ENCODE measurements at regions not wholly inside any gene's neighbourhood (a gene's known extent, or its start where the extent isn't known, plus 50 kb on each side); places are given as distances from the start of the nearest gene placed in this dataset.
A peak's percentile ranks its signal among the peaks of the same experiment; 100 is the strongest.
"Not testable (repeated sequence)": the region's sequence is repeated elsewhere in the genome, so short reads cannot be mapped to it uniquely, and the experiment has no call there.

DNA sequence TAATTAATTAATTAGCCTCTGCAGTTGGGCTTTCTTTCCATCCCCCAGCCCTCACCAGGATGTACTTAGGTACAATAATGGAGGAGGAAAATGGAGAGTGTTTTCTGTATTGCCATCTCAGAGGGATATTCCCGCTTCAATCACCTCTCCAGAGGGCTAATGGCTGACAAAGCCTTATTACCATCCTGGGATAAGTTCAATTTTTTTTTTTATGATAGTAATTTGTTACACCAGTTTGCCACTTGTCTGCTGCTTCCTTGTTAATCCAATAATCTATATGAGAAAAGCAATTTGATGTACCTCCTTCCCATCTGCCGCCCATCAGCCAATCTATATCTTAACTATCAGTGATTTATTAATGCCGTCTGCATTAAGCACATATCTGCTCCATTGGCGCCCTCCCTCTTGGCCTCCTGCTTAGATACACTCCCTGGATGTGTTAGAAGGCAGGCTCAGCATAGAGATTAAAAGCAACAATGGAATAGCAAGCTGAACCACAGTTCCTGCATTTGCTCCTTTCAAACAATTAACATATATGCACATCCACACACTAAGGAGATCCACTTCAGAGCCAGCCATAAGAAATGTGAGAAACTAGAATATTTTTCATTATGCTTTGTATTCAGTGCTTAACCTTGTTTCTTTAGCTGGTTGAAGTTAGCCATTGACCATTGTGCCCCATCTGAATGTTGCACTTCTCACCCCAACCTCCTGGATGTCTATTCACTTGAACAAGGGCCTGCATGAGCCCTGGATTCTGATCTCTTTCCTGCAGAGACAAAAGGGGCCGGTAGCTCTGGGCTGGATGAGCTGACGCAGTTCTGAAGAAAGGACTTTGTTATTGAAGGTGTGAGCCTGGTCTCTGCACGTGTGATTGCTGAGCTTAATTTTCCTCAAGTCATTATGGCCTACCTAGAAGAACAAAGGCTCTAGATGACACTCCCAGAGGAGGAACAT, 237.3 kb upstream of the GAP43 start:
- no peak for DNase-seq (ENCODE audit: low read depth)

GRCh38 chr3:115388166-115388565, 235.1 kb upstream of the GAP43 start:
- DNase-seq (ENCODE audit: low read depth), result peak; percentile 79

GRCh38 chr3:115388811-115389210, 234.5 kb upstream of the GAP43 start:
- DNase-seq (ENCODE audit: low read depth), result peak; percentile 73

- no peak for DNase-seq (ENCODE audit: low read depth)
Measured at GRCh38 chr3:115396801-115397200, 226.5 kb upstream of the GAP43 start.

DNA sequence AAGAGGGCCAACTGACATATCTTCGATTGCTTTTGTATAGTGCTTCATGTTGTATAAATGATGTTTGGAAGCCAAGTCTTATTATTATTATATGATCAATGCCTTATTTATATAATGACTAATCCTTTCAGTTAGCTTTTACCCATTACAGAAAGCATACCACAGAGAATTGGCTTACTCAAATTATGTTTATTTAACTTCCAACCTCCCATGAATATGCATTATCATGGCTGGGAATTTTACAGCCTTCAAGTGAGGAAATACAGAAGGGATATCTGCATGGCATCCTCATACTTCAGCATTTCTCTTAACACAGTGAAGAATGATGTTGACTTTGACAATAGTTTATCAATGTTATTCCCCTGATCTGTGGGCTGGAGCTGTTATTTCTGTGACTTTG, 225.9 kb upstream of the GAP43 start:
- no peak for DNase-seq (ENCODE audit: low read depth)

- DNase-seq (ENCODE audit: low read depth), result no peak
Measured at GRCh38 chr3:115398506-115398905, 224.8 kb upstream of the GAP43 start.

DNA sequence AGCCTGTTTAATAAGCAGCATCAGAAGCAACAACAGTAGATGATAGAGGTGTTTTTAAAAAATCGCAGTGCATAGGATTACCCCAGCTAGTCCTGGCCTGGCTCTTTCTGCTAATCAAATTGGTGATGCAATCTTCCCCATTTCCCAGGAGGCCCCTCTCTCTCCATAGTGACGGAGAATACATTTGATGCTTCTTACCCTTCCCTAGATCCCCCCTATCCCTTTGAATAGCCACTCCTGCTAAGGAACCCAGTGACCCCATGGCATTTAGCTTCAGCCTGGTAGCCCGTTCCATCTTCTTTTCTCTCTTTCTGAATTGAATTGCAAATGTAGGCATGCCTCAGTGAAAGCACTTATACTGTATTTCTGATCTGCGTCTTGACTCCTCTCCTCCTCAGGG, 223.6 kb upstream of the GAP43 start:
- no peak for DNase-seq (ENCODE audit: low read depth)

- DNase-seq (ENCODE audit: low read depth), result peak; percentile 53
Measured at GRCh38 chr3:115401298-115401697, 222.0 kb upstream of the GAP43 start.

DNA sequence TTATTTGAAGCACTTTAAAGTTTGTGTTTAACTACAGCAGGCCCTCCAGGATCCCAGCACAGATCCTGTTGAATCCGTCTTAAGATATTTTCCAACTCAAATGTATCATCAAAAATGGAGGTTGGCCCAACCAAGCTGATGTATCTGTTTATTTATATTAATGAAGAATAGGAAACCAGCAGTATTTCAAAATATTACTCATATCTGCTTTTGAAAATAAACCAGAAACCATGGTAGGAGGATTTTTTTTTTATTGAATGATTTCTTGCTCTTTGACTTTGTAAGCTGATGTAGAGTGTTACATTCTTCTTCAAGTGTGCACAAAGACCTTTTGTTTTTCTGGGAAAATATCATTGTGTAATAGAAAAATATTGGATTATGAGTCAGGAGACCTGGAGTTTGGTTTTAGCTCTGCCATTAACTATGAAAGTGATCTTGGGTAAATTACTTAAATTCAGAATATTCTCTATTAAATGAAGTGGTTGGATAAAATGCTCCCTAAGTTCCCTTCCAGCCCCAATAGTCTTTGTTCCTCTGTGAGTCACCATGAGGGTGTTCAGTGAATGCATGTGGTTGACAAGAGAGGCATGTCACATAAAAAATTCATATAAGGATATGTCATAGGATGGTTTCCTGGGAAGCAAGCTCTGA, 221.3 kb upstream of the GAP43 start:
- peak; percentile 60 for DNase-seq (ENCODE audit: low read depth)

GRCh38 chr3:115402651-115403050, 220.7 kb upstream of the GAP43 start:
- no peak for DNase-seq (ENCODE audit: low read depth)

GRCh38 chr3:115403786-115404185, 219.5 kb upstream of the GAP43 start:
- DNase-seq (ENCODE audit: low read depth), result no peak

GRCh38 chr3:115409596-115409995, 213.7 kb upstream of the GAP43 start:
- DNase-seq (ENCODE audit: low read depth), result no peak

- not testable (repeated sequence) for DNase-seq (ENCODE audit: low read depth)
Measured at GRCh38 chr3:115414610-115415009, 208.7 kb upstream of the GAP43 start.

GRCh38 chr3:115415246-115415996, 207.9 kb upstream of the GAP43 start:
- no peak for DNase-seq (ENCODE audit: low read depth)

DNA sequence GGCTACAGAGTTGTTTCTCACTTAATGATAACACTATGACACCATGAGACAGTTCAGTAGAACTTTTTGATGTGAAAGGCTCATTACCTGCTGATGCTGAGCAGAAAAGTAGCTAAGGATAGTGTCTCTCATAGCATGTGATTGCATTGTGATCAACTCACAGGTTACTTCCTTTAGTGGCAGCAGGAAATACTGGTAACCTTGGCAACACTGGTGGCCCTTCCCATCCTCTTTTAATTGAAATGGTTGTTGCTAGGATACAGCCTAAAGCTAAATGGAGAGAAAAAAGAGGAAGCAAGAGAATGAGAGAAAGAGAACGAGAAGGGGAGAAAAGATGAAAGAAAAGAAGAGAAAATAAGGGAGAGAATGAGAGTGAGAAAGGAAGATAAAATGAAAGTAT, 204.7 kb upstream of the GAP43 start:
- DNase-seq (ENCODE audit: low read depth), result no peak

DNA sequence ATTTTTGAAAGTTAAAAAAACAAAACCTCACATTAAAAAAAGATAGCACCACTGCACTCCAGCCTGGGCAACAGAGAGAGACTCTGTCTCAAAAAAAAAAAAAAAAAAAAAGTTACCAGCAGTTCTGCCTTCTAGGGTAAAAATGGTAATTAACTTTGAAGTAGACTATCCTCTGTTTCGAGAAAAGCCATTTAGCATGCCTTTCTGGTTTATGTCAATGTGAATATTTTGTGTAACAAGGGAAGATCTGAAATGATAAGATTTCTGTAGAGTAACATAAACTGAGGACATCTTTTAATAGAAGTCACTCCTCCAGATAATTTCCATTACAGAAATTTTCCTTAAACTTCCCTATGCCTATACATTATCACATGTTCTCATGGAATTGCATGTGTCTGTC, 203.2 kb upstream of the GAP43 start:
- DNase-seq (ENCODE audit: low read depth), result no peak

- DNase-seq (ENCODE audit: low read depth), result no peak
Measured at GRCh38 chr3:115423170-115423569, 200.1 kb upstream of the GAP43 start.

DNA sequence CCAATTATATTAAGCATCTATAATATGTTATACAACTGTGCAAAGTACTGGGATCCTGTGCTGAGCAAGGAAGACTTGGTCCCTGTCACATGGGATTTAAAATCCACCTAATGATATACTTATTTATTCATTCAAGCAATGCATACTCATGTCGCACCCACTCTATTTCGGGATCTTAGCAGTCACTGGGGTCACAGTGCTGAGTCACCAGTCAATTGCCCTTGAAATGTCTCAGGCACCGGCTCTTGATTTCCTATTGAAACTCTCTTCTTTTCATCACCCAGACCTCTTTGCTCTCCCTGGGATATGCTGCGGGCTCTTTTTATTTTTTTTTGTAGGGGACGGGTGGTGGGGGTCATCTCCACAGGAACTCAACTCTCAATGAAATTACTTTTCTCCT, 194.5 kb upstream of the GAP43 start:
- peak; percentile 52 for DNase-seq (ENCODE audit: low read depth)

DNA sequence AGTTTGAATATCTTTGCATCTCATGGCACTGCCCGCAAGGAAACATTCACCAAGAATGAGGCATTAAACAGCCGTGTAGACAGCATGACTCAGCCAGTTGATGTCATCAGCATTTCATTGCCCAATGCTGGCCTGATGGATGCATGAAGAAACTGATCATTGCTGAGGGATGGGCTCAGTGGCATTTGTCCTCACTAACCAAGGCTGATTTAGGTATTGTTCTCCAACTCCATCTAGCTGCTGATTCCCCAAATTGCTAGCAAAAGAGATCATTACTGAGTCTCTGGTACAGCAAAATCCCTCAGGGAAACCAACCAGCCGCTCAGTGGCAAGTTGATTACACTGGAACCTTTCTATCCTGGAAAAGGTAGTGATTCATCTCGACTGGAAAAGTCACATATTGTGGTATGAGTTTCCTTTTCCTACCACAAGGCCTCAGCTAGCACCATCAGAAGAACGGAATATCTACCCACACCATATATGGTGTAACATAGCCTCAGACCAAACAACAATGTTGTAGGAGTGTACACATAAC, 186.5 kb upstream of the GAP43 start:
- peak; percentile 87 for DNase-seq (ENCODE audit: low read depth)

GRCh38 chr3:115438799-115439198, 184.5 kb upstream of the GAP43 start:
- no peak for DNase-seq (ENCODE audit: low read depth)

DNA sequence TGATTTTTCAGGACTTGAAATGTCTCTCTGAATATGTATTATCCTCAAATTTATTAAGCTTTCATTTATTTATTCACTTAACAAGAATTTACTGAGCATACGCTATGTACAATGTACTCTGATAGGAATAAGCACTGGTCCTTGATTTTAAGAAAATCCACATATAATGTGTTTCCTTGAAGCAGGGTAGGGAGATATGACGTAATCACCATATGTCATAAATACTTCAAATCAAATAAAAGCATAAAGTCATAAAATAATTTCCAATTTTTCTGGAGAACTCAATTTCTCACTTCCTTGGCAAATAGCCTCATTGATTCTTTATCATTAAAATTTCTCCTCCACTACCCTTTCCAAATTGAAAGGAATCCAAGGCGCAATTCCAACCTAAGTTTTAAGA, 177.8 kb upstream of the GAP43 start:
- no peak for DNase-seq (ENCODE audit: low read depth)

- DNase-seq (ENCODE audit: low read depth), result no peak
Measured at GRCh38 chr3:115448851-115449250, 174.5 kb upstream of the GAP43 start.
